ENCODE measurements at regions not wholly inside any gene's neighbourhood (a gene's known extent, or its start where the extent isn't known, plus 50 kb on each side); places are given as distances from the start of the nearest gene placed in this dataset.

DNA sequence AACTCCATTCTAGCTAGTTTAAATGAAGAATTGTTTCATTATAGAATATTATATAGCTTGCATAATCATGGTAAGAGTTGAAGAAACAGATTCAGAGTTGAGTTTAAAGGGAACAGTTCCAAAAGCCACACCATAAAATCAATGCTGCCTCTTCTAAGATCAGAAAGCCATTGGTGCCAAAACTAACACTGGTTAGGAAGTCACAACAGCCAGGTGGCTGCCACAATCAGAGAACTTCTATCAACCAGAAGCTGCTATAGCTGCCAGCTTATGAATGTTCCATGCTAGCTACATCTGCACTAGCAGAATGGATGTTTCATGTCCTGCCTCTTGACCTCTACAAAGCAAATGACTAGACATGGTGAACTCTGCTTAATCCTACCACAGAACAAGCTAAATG lies 583.1 kb upstream of the LRRN3 start:
- TF ChIP-seq, protein P1, sequence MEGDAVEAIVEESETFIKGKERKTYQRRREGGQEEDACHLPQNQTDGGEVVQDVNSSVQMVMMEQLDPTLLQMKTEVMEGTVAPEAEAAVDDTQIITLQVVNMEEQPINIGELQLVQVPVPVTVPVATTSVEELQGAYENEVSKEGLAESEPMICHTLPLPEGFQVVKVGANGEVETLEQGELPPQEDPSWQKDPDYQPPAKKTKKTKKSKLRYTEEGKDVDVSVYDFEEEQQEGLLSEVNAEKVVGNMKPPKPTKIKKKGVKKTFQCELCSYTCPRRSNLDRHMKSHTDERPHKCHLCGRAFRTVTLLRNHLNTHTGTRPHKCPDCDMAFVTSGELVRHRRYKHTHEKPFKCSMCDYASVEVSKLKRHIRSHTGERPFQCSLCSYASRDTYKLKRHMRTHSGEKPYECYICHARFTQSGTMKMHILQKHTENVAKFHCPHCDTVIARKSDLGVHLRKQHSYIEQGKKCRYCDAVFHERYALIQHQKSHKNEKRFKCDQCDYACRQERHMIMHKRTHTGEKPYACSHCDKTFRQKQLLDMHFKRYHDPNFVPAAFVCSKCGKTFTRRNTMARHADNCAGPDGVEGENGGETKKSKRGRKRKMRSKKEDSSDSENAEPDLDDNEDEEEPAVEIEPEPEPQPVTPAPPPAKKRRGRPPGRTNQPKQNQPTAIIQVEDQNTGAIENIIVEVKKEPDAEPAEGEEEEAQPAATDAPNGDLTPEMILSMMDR (IDR thresholded peaks at IDR 0.05) = no peak
- no peak for TF ChIP-seq POLR2A (IDR thresholded peaks at IDR 0.05)

Data from body of pancreas (tissue), 4 donors.